ENCODE measurements at regions not wholly inside any gene's neighbourhood (a gene's known extent, or its start where the extent isn't known, plus 50 kb on each side); places are given as distances from the start of the nearest gene placed in this dataset.

DNA sequence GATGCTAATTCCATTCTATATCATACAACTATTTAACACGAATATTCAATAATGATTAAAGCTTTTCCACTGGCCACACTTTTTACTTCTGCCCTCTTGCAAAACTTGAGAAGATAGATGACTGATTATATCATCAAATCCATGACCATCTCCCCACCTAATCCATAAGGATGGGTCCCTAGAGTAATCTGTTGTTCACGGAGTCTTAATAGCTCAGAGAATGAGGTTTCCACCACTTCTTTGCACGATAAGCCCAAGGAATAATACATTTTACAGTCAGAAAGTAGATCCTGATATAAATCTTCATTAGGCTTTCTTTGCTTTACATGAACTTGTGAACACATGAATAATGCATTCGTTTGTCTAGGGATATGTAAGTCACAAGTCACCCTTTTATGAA is 527.2 kb downstream of the GALC start:
- TF ChIP-seq RAD21 (IDR thresholded peaks at IDR 0.05; ENCODE audit: low read length): no peak
- no peak for TF ChIP-seq CEBPB (IDR thresholded peaks at IDR 0.05; ENCODE audit: low read depth, low read length)
- no peak for TF ChIP-seq CTCF (conservative IDR thresholded peaks at IDR 0.05; ENCODE audit: low read depth, low read length)
- no peak for TF ChIP-seq USF2 (IDR thresholded peaks at IDR 0.05; ENCODE audit: low read depth, low read length)
- no peak for TF ChIP-seq RCOR1 (IDR thresholded peaks at IDR 0.05; ENCODE audit: insufficient replicate concordance, low read length)

Measured in IMR-90 (cell line).